Brain microvascular endothelial cell (primary cell): ENCODE measurements at regions not wholly inside any gene's neighbourhood (a gene's known extent, or its start where the extent isn't known, plus 50 kb on each side); places are given as distances from the start of the nearest gene placed in this dataset.
"Not testable (repeated sequence)": the region's sequence is repeated elsewhere in the genome, so short reads cannot be mapped to it uniquely, and the experiment has no call there.

Source experiments
- DNase-seq: peaks from one replicate; pipeline ENCODE4 v3.0.0-alpha.2; 2020
- H3K27ac ChIP-seq: fragments of 250-450 bp; sonication (Bioruptor Pico); 2 replicates; pipeline ENCODE4 v1.5.1; 2020; ENCODE audit warnings: mild to moderate bottlenecking, moderate library complexity
- H3K27me3 ChIP-seq: fragments of 250-450 bp; sonication (Bioruptor Pico); replicated peaks from 2 replicates; pipeline ENCODE4 v1.5.1; 2020; ENCODE audit warnings: mild to moderate bottlenecking
- H3K36me3 ChIP-seq: fragments of 250-450 bp; sonication (Bioruptor Pico); replicated peaks from 2 replicates; pipeline ENCODE4 v1.5.1; 2020; ENCODE audit warnings: mild to moderate bottlenecking
- H3K4me3 ChIP-seq: 2 replicates; pipeline ENCODE4 v1.5.1; 2011; ENCODE audit warnings: low read depth, mild to moderate bottlenecking, control low read depth, low read length, moderate library complexity
- CTCF ChIP-seq: IDR thresholded peaks from 2 replicates; pipeline ENCODE4 v1.5.1; 2011; ENCODE audit warnings: low read depth, mild to moderate bottlenecking, moderate library complexity, low read length, control low read depth, inconsistent platforms; ENCODE audit errors: missing control alignments
- in situ Hi-C: cut with HindIII; loops from 2 replicates; pipeline ENCODE4 v1.10.0; 2017; ENCODE audit warnings: low sequenced_read_pairs, low pct_ligation_motif_present

DNA sequence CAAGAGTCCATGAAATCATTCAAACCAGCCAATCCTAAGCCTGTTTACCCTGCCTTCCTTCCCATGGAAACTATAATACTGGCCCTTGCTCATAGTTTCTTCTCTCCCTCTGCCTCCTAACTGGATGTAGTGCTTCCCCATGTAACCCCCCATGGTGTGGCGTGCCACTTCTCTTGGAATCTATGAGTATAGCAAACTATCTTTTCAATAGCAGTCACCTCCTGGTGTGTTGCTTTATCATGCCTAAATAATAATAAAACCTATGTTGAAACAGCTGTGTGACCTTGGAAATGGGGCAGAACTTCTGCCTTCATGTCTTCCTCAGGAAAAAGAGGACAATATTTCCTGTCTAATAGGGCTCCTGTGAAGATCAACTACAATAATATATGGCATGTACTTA is 234.8 kb upstream of the EDNRA start:
- TF ChIP-seq CTCF, result no peak
- DNase-seq, result no peak
- H3K36me3 ChIP-seq, result no peaks in the 10 kb centered on the region
- no peak overlapping the region for H3K27ac ChIP-seq
- H3K4me3 ChIP-seq, result no peak overlapping the region
- in situ Hi-C loops, result no loop called here
- no peaks in the 10 kb centered on the region for H3K27me3 ChIP-seq

GRCh38 chr4:147246528-147246927 is 234.4 kb upstream of the EDNRA start:
- DNase-seq, in situ Hi-C loops, H3K4me3 ChIP-seq, H3K36me3 ChIP-seq, H3K27me3 ChIP-seq, H3K27ac ChIP-seq: not testable (repeated sequence)

GRCh38 chr4:147247579-147247978 is 233.3 kb upstream of the EDNRA start:
- no peak overlapping the region for H3K4me3 ChIP-seq
- TF ChIP-seq CTCF, result no peak
- no peaks in the 10 kb centered on the region for H3K27me3 ChIP-seq
- H3K36me3 ChIP-seq, result no peaks in the 10 kb centered on the region
- DNase-seq, result no peak
- H3K27ac ChIP-seq, result no peak overlapping the region
- in situ Hi-C loops, result no loop called here

DNA sequence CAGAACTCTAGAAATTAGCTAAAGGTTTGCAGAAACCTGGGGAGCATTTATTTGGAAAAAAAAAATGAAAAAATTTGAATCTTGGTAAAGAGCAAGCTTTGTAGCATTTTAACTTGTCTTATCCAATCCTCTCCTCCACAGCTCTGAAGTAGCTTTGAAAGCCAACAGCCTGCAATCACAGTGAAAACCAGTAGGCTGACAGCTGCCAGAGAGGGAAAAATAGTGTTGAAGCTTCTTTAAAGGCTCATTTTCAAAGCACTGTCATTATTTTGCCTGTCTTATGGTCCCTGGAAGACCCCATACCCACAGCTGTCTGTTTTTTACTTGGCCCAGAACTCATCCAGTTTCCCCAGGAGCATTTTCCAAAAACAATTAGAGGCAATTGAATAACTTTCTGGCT is 230.8 kb upstream of the EDNRA start:
- Histone ChIP-seq H3K36me3 (no peaks in the 10 kb centered on the region), H3K4me3 (no peak overlapping the region), H3K27ac (no peak overlapping the region), H3K27me3 (no peaks in the 10 kb centered on the region)
- in situ Hi-C loops, result no loop called here
- no peak for TF ChIP-seq CTCF
- no peak for DNase-seq

GRCh38 chr4:147255268-147255667 is 225.6 kb upstream of the EDNRA start:
- DNase-seq, H3K4me3 ChIP-seq, H3K27me3 ChIP-seq, in situ Hi-C loops, H3K36me3 ChIP-seq, H3K27ac ChIP-seq: not testable (repeated sequence)

DNA sequence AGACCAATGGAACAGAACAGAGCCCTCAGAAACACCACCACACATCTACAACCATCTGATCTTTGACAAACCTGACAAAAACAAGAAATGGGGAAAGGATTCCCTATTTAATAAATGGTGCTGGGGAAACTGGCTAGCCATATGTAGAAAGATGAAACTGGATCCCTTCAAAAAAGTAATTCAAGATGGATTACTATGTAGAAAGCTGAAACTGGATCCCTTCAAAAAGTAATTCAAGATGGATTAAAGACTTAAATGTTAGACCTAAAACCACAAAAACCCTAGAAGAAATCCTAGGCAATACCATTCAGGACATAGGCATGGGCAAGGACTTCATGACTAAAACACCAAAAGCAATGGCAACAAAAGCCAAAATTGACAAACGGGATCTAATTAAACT is 221.6 kb upstream of the EDNRA start:
- H3K27ac ChIP-seq, DNase-seq, H3K36me3 ChIP-seq, H3K4me3 ChIP-seq, in situ Hi-C loops, H3K27me3 ChIP-seq: not testable (repeated sequence)

DNA sequence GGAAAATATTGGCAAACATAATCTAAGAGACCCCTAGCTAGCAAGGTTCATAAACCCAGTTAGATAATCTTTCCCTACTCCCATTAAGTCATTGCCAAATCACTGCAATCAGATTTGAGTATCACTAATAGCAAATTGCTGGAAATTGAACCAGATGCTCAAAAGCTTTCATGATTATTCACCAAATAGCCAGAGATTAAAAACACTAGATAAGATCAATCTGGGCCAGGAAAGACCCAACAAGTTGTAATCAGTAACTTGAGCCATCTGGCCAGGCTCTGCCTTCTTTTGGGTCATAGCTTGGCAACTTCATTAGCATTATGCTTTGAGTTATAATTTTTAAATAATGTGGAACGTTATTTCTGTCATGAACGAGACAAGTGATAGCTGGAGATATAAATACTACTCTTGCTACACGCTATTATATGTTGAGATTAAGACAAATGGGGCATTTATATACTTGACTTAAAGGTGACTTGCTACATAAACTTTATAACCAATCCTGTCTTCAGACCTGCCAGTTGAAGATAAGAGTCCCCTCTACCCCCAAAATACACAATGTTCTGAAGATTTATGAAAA is 196.6 kb upstream of the EDNRA start:
- Histone ChIP-seq H3K4me3 (no peak overlapping the region), H3K27ac (no peak overlapping the region), H3K36me3 (no peaks in the 10 kb centered on the region), H3K27me3 (no peaks in the 10 kb centered on the region)
- in situ Hi-C loops, result no loop called here
- no peak for TF ChIP-seq CTCF
- no peak for DNase-seq
